Testis (tissue), 2 donors: ENCODE measurements at regions not wholly inside any gene's neighbourhood (a gene's known extent, or its start where the extent isn't known, plus 50 kb on each side); places are given as distances from the start of the nearest gene placed in this dataset.

Experiments
- DNase-seq: peaks from one replicate; pipeline ENCODE4 v3.0.0-alpha.2; 2019
- H3K27ac ChIP-seq, 2 donors: fragments of 200-600 bp; sonication (generic); one replicate each; pipeline ENCODE4 v1.5.1; 2019
- H3K27me3 ChIP-seq: fragments of 200-600 bp; sonication (generic); one replicate; pipeline ENCODE4 v1.5.1; 2019
- H3K36me3 ChIP-seq: fragments of 200-600 bp; sonication (generic); one replicate; pipeline ENCODE4 v1.5.1; 2017; ENCODE audit warnings: low read depth; ENCODE audit errors: missing control alignments
- H3K4me1 ChIP-seq: fragments of 200-600 bp; sonication (generic); one replicate; pipeline ENCODE4 v1.5.1; 2019
- H3K4me3 ChIP-seq, 2 donors: fragments of 200-600 bp; sonication (generic); one replicate each; pipeline ENCODE4 v1.5.1; 2017 to 2019
- H3K9me3 ChIP-seq: fragments of 200-600 bp; sonication (generic); one replicate; pipeline ENCODE4 v1.5.1; 2017
- POLR2A ChIP-seq: fragments of 450-650 bp; IDR thresholded peaks from one replicate; pipeline ENCODE4 v1.6.1; 2017; ENCODE audit warnings: antibody characterized with exemption, mild to moderate bottlenecking, moderate library complexity
- WGBS, 2 donors: methylation state at CpG; one replicate each; pipeline ENCODE4 v1.1.5; 2018; 5-methylcytosine and 5-hydroxymethylcytosine counted together
- intact Hi-C: fragments of 100-400 bp; cut with DNase I; formaldehyde crosslinking; loops from one replicate; pipeline ENCODE4 v1.15.1; 2023; ENCODE audit warnings: low total_unique reads
- TF ChIP-seq, protein P1 (sequence below), 3 experiments: fragments of 450-650 bp in 2 of 3; fragments of 200-600 bp in 1 of 3; sonication (generic) in 1 of 3; IDR thresholded peaks; one replicate each; pipeline ENCODE4 v1.5.1; 2016 to 2019; ENCODE audit warnings: antibody characterized with exemption in 3 of 3, mild to moderate bottlenecking in 2 of 3, moderate library complexity in 1 of 3

DNA sequence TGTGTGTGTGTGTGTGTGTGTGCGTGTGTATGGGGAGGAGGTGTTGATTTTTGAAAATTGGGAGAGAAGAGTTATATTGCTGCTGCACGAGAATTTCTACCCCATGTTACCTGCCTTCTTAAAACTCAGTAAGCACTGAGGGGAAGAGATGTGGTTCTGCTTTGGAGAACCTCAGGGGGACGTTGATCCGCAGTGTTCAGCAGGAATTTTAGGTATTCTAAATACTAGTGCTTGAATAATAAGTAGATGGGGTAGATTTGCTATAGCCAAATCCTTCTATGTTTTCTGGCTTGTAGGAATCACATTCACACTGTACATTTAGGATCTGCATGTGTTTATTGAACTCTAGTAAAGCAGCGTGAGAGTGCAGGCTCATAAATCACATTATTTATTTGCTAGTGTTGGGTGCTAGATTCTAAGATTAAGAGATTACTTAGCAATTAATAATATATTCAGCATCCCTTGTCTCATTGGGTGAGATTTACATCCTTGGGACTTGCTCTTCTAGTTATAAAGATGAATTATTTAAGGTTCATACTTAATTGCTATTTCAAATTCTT, 268.1 kb downstream of the MFSD1 start:
- H3K4me3 ChIP-seq: no peak overlapping the region
- no peak overlapping the region for H3K27ac ChIP-seq
- H3K4me1 ChIP-seq: no peaks in the 10 kb centered on the region
- WGBS, 2 donors: 69 to 72% methylated on average over 5 of the region's 5 CpGs
- no peaks in the 10 kb centered on the region for H3K27me3 ChIP-seq
- intact Hi-C loops: no loop called here
- H3K36me3 ChIP-seq: no peaks in the 10 kb centered on the region
- DNase-seq: no peak
- TF ChIP-seq, protein P1, sequence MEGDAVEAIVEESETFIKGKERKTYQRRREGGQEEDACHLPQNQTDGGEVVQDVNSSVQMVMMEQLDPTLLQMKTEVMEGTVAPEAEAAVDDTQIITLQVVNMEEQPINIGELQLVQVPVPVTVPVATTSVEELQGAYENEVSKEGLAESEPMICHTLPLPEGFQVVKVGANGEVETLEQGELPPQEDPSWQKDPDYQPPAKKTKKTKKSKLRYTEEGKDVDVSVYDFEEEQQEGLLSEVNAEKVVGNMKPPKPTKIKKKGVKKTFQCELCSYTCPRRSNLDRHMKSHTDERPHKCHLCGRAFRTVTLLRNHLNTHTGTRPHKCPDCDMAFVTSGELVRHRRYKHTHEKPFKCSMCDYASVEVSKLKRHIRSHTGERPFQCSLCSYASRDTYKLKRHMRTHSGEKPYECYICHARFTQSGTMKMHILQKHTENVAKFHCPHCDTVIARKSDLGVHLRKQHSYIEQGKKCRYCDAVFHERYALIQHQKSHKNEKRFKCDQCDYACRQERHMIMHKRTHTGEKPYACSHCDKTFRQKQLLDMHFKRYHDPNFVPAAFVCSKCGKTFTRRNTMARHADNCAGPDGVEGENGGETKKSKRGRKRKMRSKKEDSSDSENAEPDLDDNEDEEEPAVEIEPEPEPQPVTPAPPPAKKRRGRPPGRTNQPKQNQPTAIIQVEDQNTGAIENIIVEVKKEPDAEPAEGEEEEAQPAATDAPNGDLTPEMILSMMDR (IDR thresholded peaks at IDR 0.05): no peak
- no peak for TF ChIP-seq POLR2A
- H3K9me3 ChIP-seq: no peaks in the 10 kb centered on the region

GRCh38 chr3:159074756-159075701, 273.2 kb downstream of the MFSD1 start:
- no peak for DNase-seq
- intact Hi-C loops: no loop called here
- no peak overlapping the region for H3K4me3 ChIP-seq
- no peaks in the 10 kb centered on the region for H3K4me1 ChIP-seq
- H3K9me3 ChIP-seq: no peaks in the 10 kb centered on the region
- no peaks in the 10 kb centered on the region for H3K27me3 ChIP-seq
- no peaks in the 10 kb centered on the region for H3K36me3 ChIP-seq
- WGBS, 2 donors: 76 to 85% methylated on average over 3 of the region's 3 CpGs
- H3K27ac ChIP-seq: no peak overlapping the region
- TF ChIP-seq, protein P1 (IDR thresholded peaks at IDR 0.05): no peak
- TF ChIP-seq POLR2A: no peak

DNA sequence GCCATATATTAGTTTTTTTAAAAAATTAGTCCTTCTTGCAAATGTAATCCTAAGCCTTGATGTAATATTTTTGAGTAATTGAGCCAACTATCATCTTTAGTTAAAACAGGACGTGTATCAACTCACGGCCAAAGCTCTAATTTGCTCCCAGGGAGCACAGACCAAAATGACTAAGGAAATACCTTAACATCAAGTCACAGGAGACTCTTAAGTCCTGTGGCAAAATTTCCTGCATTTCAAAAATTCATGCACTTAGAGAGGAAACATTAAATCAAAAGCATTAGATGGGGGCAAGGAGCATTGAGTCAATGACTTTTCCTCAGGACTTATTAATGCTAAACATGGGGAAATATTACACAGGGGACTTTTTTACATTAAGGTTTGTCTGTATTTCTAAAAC, 276.0 kb downstream of the MFSD1 start:
- H3K4me1 ChIP-seq: no peaks in the 10 kb centered on the region
- WGBS, 2 donors: 56 to 59% methylated on average over 2 of the region's 2 CpGs
- no peaks in the 10 kb centered on the region for H3K27me3 ChIP-seq
- TF ChIP-seq, protein P1 (IDR thresholded peaks at IDR 0.05): no peak
- no peak for TF ChIP-seq POLR2A
- no peak overlapping the region for H3K27ac ChIP-seq
- no peaks in the 10 kb centered on the region for H3K9me3 ChIP-seq
- no peak overlapping the region for H3K4me3 ChIP-seq
- intact Hi-C loops: no loop called here
- H3K36me3 ChIP-seq: no peaks in the 10 kb centered on the region
- DNase-seq: no peak

- 81 to 88% methylated on average over 5 of the region's 5 CpGs for WGBS, 2 donors
- Histone ChIP-seq H3K27me3 (no peaks in the 10 kb centered on the region), H3K27ac (no peak overlapping the region), H3K36me3 (no peaks in the 10 kb centered on the region), H3K9me3 (no peaks in the 10 kb centered on the region), H3K4me3 (no peak overlapping the region), H3K4me1 (no peaks in the 10 kb centered on the region)
- intact Hi-C loops: no loop called here
- DNase-seq: no peak
- no peak for TF ChIP-seq POLR2A
- TF ChIP-seq, protein P1 (IDR thresholded peaks at IDR 0.05): no peak
These were observed 278.4 kb downstream of the MFSD1 start for GRCh38 chr3:159080256-159080655.
